ENCODE measurements at regions not wholly inside any gene's neighbourhood (a gene's known extent, or its start where the extent isn't known, plus 50 kb on each side); places are given as distances from the start of the nearest gene placed in this dataset.

DNA sequence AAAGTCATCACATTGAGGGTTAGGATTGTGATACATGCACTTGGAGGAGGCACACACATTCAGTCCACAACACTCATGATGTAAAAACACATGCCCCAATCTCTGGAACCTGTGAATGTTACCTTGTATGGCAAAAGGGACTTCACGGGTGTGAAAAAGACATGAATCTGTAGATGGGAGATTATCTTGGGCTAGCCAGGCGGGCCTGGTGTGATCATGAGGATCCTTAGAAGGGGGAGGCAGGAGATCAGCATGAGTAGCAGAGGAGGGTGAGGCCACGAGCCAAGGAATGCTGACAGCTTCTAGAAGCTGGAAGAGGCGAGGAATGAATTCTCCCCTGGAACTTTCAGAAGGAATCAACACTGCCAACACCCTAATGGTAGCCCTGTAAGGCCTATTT is 77.5 kb upstream of the ENPP6 start:
- TF ChIP-seq, protein P1, sequence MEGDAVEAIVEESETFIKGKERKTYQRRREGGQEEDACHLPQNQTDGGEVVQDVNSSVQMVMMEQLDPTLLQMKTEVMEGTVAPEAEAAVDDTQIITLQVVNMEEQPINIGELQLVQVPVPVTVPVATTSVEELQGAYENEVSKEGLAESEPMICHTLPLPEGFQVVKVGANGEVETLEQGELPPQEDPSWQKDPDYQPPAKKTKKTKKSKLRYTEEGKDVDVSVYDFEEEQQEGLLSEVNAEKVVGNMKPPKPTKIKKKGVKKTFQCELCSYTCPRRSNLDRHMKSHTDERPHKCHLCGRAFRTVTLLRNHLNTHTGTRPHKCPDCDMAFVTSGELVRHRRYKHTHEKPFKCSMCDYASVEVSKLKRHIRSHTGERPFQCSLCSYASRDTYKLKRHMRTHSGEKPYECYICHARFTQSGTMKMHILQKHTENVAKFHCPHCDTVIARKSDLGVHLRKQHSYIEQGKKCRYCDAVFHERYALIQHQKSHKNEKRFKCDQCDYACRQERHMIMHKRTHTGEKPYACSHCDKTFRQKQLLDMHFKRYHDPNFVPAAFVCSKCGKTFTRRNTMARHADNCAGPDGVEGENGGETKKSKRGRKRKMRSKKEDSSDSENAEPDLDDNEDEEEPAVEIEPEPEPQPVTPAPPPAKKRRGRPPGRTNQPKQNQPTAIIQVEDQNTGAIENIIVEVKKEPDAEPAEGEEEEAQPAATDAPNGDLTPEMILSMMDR (IDR thresholded peaks at IDR 0.05), result no peak
- TF ChIP-seq POLR2A (IDR thresholded peaks at IDR 0.05) (no peak), POLR2AphosphoS5 (IDR thresholded peaks at IDR 0.05) (no peak)
